Retinal pigment epithelial cell (primary cell): ENCODE measurements at regions not wholly inside any gene's neighbourhood (a gene's known extent, or its start where the extent isn't known, plus 50 kb on each side); places are given as distances from the start of the nearest gene placed in this dataset.
A peak's percentile ranks its signal among the peaks of the same experiment; 100 is the strongest.

ENCODE experiments used
- DNase-seq: peaks from one replicate; pipeline ENCODE4 v3.0.0-alpha.2; 2010; ENCODE audit warnings: low read depth
- H3K4me3 ChIP-seq: 2 replicates; pipeline ENCODE4 v1.5.1; 2011; ENCODE audit warnings: mild to moderate bottlenecking, low read length, control low read depth, moderate library complexity
- CTCF ChIP-seq: conservative IDR thresholded peaks from 2 replicates; pipeline ENCODE4 v1.5.1; 2011; ENCODE audit warnings: low read depth, low read length, control low read depth, inconsistent platforms

GRCh38 chr7:8975681-8976080, 542.3 kb downstream of the NXPH1 start:
- no peak for DNase-seq
- H3K4me3 ChIP-seq = no peak overlapping the region
- TF ChIP-seq CTCF = no peak

- TF ChIP-seq CTCF = no peak
- H3K4me3 ChIP-seq = no peak overlapping the region
- no peak for DNase-seq
Observed at GRCh38 chr7:8982338-8982992, 549.1 kb downstream of the NXPH1 start.

GRCh38 chr7:8985255-8985654, 551.8 kb downstream of the NXPH1 start:
- TF ChIP-seq CTCF = no peak
- DNase-seq = no peak
- no peak overlapping the region for H3K4me3 ChIP-seq

GRCh38 chr7:8988267-8988666, 554.9 kb downstream of the NXPH1 start:
- DNase-seq = no peak
- no peak for TF ChIP-seq CTCF

GRCh38 chr7:8991159-8991558, 557.8 kb downstream of the NXPH1 start:
- peak; percentile 33 for TF ChIP-seq CTCF
- H3K4me3 ChIP-seq = no peak overlapping the region
- no peak for DNase-seq

More at GRCh38 chr7:8988267-8988666, 554.9 kb downstream of the NXPH1 start:
- no peak overlapping the region for H3K4me3 ChIP-seq

- H3K4me3 ChIP-seq = no peak overlapping the region
- TF ChIP-seq CTCF = no peak
- DNase-seq = no peak
Observed at GRCh38 chr7:8998762-8999161, 565.4 kb downstream of the NXPH1 start.

GRCh38 chr7:9013940-9014339, 580.5 kb downstream of the NXPH1 start:
- no peak for TF ChIP-seq CTCF
- no peak for DNase-seq
- H3K4me3 ChIP-seq = no peak overlapping the region
